ENCODE measurements at regions not wholly inside any gene's neighbourhood (a gene's known extent, or its start where the extent isn't known, plus 50 kb on each side); places are given as distances from the start of the nearest gene placed in this dataset.
"Not testable (repeated sequence)": the region's sequence is repeated elsewhere in the genome, so short reads cannot be mapped to it uniquely, and the experiment has no call there.

DNA sequence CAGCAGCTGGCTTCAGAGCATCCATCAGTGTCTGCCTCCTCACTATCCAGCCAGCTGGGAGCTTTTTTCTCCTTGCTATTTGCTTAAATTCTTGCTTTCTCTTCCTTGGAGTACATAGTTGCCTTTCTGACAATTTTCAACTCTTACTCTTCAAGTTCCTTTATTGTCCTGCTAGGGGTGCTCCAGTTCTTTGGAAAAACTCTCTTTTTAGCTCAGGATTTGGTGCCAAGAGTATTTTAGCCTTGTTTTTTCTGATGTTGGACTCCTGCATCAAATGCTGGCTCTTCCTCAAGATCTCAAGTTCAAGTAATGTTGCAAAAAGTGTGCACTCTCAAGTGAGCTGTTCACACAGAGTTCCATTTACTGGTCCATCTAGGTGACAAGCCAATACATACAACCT is 126.4 kb downstream of the KDR start:
- Histone ChIP-seq H3K36me3 (no peaks in the 10 kb centered on the region), H3K4me3 (no peak overlapping the region), H3K9me3 (peaks cover 0 to under 1% (median 0%) of the 10 kb centered on the region in 4 donors), H3K27me3 (no peaks in the 10 kb centered on the region), H3K4me1 (peaks cover 0 to 4% (median 0%) of the 10 kb centered on the region in 4 donors), H3K27ac (no peak overlapping the region)
- TF ChIP-seq POLR2A (IDR thresholded peaks at IDR 0.05) (no peak), EP300 (IDR thresholded peaks at IDR 0.05) (peak in 1 of 2 donors; percentile 36)
- TF ChIP-seq, protein P1, sequence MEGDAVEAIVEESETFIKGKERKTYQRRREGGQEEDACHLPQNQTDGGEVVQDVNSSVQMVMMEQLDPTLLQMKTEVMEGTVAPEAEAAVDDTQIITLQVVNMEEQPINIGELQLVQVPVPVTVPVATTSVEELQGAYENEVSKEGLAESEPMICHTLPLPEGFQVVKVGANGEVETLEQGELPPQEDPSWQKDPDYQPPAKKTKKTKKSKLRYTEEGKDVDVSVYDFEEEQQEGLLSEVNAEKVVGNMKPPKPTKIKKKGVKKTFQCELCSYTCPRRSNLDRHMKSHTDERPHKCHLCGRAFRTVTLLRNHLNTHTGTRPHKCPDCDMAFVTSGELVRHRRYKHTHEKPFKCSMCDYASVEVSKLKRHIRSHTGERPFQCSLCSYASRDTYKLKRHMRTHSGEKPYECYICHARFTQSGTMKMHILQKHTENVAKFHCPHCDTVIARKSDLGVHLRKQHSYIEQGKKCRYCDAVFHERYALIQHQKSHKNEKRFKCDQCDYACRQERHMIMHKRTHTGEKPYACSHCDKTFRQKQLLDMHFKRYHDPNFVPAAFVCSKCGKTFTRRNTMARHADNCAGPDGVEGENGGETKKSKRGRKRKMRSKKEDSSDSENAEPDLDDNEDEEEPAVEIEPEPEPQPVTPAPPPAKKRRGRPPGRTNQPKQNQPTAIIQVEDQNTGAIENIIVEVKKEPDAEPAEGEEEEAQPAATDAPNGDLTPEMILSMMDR (IDR thresholded peaks at IDR 0.05) = peak in 4 of 5 experiments; percentile 25 to 72 (median 47)
- DNase-seq (ENCODE audit: low spot score in 2 of 2) = no peak

DNA sequence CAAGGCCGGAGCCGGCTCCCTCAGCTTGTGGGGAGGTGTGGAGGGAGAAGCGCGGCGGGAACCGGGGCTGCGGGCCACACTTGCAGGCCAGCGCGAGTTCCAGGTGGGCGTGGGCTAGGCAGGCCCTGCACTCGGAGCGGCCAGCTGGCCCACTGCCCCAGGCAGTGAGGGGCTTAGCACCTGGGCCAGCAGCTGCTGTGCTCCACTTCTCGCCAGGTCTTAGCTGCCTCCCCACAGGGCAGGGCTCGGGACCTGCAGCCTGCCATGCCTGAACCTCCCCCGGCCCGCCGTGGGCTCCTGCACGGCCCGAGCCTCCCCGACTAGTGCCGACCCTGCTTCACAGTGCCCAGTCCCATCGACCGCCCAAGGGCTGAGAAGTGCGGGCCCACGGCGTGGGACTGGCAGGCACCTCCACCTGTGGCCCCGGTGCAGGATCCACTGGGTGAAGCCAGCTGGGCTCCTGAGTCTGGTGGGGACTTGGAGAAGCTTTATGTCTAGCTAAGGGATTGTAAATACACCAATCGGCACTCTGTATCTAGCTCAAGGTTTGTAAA is 131.8 kb downstream of the KDR start:
- not testable (repeated sequence) for H3K4me1 ChIP-seq; H3K4me3 ChIP-seq; H3K27me3 ChIP-seq; H3K27ac ChIP-seq; DNase-seq (ENCODE audit: low spot score in 2 of 2); H3K36me3 ChIP-seq
- WGBS, 2 donors = 87 to 91% methylated on average over 13 to 19 of the region's 28 CpGs
- peaks cover 0 to 14% (median 0%) of the 10 kb centered on the region in 4 donors for H3K9me3 ChIP-seq

DNA sequence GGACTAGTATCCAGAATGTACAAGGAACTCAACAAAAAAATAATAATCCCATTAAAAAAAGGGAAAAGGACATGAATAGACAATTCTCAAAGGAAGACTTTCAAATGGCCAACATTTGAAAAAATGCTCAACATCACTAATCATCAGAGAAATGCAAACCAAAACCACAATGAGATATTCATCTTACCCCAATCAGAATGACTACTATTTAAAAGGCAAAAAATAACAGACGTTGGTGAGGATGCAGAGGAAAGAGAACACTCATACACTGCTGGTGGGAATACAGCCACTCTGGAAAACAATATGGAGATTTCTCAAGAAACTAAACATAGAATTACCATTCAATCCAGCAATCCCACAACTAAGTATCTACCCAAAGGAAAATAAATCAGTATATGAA is 133.1 kb downstream of the KDR start:
- no peak overlapping the region for H3K4me3 ChIP-seq
- H3K9me3 ChIP-seq = peaks cover 0 to 24% (median 2%) of the 10 kb centered on the region in 4 donors
- 39 to 40% methylated on average over 1 of the region's 1 CpG for WGBS, 2 donors
- H3K4me1 ChIP-seq = no peaks in the 10 kb centered on the region
- H3K27ac ChIP-seq = no peak overlapping the region
- H3K27me3 ChIP-seq = no peaks in the 10 kb centered on the region
- TF ChIP-seq EP300 (IDR thresholded peaks at IDR 0.05) (no peak), POLR2A (IDR thresholded peaks at IDR 0.05) (no peak)
- no peak for DNase-seq (ENCODE audit: low spot score in 2 of 2)
- H3K36me3 ChIP-seq = no peaks in the 10 kb centered on the region

DNA sequence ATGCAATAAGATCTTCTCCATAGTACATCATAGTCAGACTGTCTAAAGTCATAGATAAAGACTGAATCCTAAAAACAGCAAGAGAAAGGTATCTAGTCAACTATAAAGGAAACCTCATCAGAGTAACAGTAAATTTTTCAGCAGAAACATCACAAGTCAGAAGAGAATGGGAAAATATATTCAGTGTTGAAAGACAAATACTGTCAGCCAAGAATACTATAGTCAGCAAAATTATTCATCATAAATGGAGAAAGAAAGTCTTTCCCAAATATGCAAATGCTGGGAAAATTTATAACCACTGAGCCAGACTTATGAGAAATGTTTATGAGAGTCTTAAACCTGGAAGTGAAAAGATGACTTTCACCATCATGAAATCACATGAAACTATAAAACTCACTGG is 136.7 kb downstream of the KDR start:
- TF ChIP-seq EP300 (IDR thresholded peaks at IDR 0.05) (no peak), POLR2A (IDR thresholded peaks at IDR 0.05) (no peak)
- TF ChIP-seq, protein P1 (IDR thresholded peaks at IDR 0.05) = no peak
- Histone ChIP-seq H3K9me3 (peaks cover 0 to 20% (median 2%) of the 10 kb centered on the region in 4 donors), H3K27ac (no peak overlapping the region), H3K4me1 (no peaks in the 10 kb centered on the region), H3K36me3 (no peaks in the 10 kb centered on the region), H3K4me3 (no peak overlapping the region), H3K27me3 (no peaks in the 10 kb centered on the region)
- no peak for DNase-seq (ENCODE audit: low spot score in 2 of 2)

DNA sequence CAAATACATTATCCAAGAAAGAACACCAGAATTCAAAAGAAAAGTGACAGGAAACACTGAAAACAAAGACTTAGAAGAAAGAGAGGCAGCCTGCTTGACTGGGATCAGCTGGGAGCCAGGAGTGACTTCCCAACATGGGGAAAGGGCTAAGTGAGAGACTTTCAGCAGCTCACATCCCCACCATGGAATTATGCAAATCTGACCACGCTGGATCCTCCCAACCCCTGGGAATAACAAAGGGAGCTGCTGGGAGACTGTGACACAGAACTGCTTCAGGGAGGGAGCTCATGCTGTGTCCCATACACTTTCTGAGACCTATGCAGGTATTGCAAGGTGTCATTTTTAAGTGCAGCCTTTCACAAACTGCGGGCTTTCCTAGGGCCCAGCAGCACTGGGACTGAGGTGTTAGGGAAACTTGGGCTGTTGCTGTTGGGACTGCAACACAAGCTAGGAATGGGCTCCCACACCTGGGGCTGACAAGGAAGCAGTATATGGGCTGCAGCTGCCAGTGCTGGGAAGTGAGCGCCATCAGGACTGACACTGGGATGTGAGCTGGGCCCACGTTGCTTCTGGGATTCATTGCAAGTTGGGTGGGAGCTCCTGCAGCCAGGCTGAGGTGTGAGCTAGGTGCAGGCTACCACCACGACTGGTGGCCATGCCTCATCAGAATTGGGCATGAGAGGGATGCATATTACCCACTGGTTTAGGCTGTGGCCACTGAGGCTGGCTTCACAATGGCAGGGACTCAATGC is 139.1 kb downstream of the KDR start:
- Histone ChIP-seq H3K27me3 (no peaks in the 10 kb centered on the region), H3K27ac (no peak overlapping the region), H3K36me3 (no peaks in the 10 kb centered on the region), H3K4me1 (no peaks in the 10 kb centered on the region), H3K4me3 (no peak overlapping the region), H3K9me3 (peaks cover 0 to 15% (median 2%) of the 10 kb centered on the region in 4 donors)
- DNase-seq (ENCODE audit: low spot score in 2 of 2) = no peak
- TF ChIP-seq EP300 (IDR thresholded peaks at IDR 0.05) = no peak
- TF ChIP-seq, protein P1 (IDR thresholded peaks at IDR 0.05) = no peak
- no peak for TF ChIP-seq POLR2A (IDR thresholded peaks at IDR 0.05)
- 65 to 66% methylated on average over 5 of the region's 5 CpGs for WGBS, 2 donors

DNA sequence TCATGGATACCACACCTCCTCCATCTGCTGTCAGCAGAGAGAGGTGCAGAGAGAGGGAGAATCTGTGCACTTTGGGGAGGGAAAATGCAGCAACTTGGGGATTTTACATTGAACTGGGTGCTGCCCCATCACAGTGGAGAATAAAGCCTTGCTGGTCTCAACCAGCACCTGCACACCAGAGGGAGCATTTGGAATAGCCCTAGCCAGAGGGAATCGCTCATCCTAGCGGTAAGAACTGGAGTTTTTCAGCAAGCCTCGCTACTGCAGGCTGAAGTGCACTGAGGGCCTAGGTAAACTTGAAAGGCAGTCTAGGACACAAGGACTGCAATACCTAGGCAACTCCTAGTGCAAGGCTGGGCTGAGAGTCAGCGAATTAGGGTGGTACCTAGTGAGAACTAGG is 148.7 kb downstream of the KDR start:
- Histone ChIP-seq H3K27ac (no peak overlapping the region), H3K27me3 (no peaks in the 10 kb centered on the region), H3K36me3 (no peaks in the 10 kb centered on the region), H3K4me1 (peaks cover 0 to under 1% (median 0%) of the 10 kb centered on the region in 4 donors), H3K9me3 (peaks cover 0 to 7% (median 0%) of the 10 kb centered on the region in 4 donors), H3K4me3 (no peak overlapping the region)
- 63 to 83% methylated on average over 4 of the region's 4 CpGs for WGBS, 2 donors
- no peak for DNase-seq (ENCODE audit: low spot score in 2 of 2)
- no peak for TF ChIP-seq POLR2A (IDR thresholded peaks at IDR 0.05)
- TF ChIP-seq, protein P1 (IDR thresholded peaks at IDR 0.05) = no peak
- no peak for TF ChIP-seq EP300 (IDR thresholded peaks at IDR 0.05)

Data from tibial nerve (tissue), 4 donors.